Activated CD4-positive, alpha-beta T cell treated with anti-CD3 and anti-CD28 coated beads for 36 hours (primary cell): ENCODE measurements at regions not wholly inside any gene's neighbourhood (a gene's known extent, or its start where the extent isn't known, plus 50 kb on each side); places are given as distances from the start of the nearest gene placed in this dataset.

Experiments used
- ATAC-seq: fragments of 200-7000 bp; cut with Tn5 transposase; one replicate; pipeline ENCODE4 v1.10.0; 2021; ENCODE audit warnings: mild to moderate bottlenecking, moderate library complexity
- CTCF ChIA-PET: fragments of 350-600 bp; sonication (Branson Sonifier 250); formaldehyde crosslinking; loops from one replicate; lab custom pipeline; 2021; ENCODE audit warnings: antibody characterized with exemption; lab: Charles Lee
- POLR2A ChIA-PET: fragments of 350-600 bp; sonication (Branson Sonifier 250); formaldehyde crosslinking; loops from one replicate; lab custom pipeline; 2021; ENCODE audit warnings: antibody characterized with exemption, inconsistent platforms; lab: Charles Lee
- DNase-seq: peaks from one replicate; pipeline ENCODE4 v3.0.0-alpha.2; 2020
- H3K27ac Mint-ChIP-seq: one replicate; pipeline ENCODE4 v1.8.0; 2021; ENCODE audit warnings: mixed read lengths
- H3K27me3 Mint-ChIP-seq: one replicate; pipeline ENCODE4 v1.8.0; 2021; ENCODE audit warnings: mixed read lengths
- H3K36me3 Mint-ChIP-seq: one replicate; pipeline ENCODE4 v1.8.0; 2021; ENCODE audit warnings: low read depth, mixed read lengths
- H3K4me1 Mint-ChIP-seq: one replicate; pipeline ENCODE4 v1.8.0; 2021; ENCODE audit warnings: mixed read lengths
- H3K4me3 Mint-ChIP-seq: one replicate; pipeline ENCODE4 v1.8.0; 2021; ENCODE audit warnings: mild to moderate bottlenecking, moderate library complexity, mixed read lengths
- H3K9me3 Mint-ChIP-seq: one replicate; pipeline ENCODE4 v1.8.0; 2021; ENCODE audit warnings: low read depth, mixed read lengths
- intact Hi-C, 2 experiments: fragments of 100-400 bp; cut with DNase I in 1 of 2; cut with micrococcal nuclease in 1 of 2; formaldehyde crosslinking; loops; one replicate each; pipeline versions ENCODE4 v1.14.2 to v1.15.1; 2022 to 2024; cut with DNase I, micrococcal nuclease

- POLR2A ChIA-PET: no interaction called here
- no peaks in the 10 kb centered on the region for H3K36me3 Mint-ChIP-seq
- no peak overlapping the region for H3K4me3 Mint-ChIP-seq
- CTCF ChIA-PET: no interaction called here
- no peaks in the 10 kb centered on the region for H3K27me3 Mint-ChIP-seq
- H3K4me1 Mint-ChIP-seq: no peaks in the 10 kb centered on the region
- no peak overlapping the region for H3K27ac Mint-ChIP-seq
- no peak for ATAC-seq
- no peaks in the 10 kb centered on the region for H3K9me3 Mint-ChIP-seq
- DNase-seq: no peak
- intact Hi-C loops: no loop called here
These were observed 340.0 kb upstream of the NFIA start for GRCh38 chr1:60742339-60742738.

DNA sequence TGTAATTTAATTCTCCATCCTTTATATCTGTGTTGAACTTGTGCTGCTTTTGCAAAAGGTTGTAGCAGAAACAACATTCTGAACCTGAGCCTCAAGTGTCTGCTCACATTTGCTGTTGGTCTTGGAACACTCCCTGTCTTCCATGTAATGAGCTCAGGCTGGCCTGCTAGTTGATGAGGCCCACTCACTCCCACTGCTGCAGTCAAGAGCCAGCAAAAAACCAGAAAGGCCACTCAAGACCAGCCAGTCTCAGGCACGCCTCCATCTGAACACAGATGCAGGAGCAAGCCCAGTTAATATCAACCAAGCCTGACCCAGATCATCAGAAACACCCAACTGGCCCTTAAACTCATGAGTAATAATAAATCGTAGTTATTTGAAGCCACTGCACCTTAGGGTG lies 342.2 kb upstream of the NFIA start:
- Mint-ChIP-seq H3K36me3 (no peaks in the 10 kb centered on the region), H3K4me1 (no peaks in the 10 kb centered on the region), H3K27me3 (no peaks in the 10 kb centered on the region), H3K9me3 (no peaks in the 10 kb centered on the region), H3K27ac (no peak overlapping the region), H3K4me3 (no peak overlapping the region)
- CTCF ChIA-PET: no interaction called here
- no peak for ATAC-seq
- intact Hi-C loops: no loop called here
- DNase-seq: no peak
- POLR2A ChIA-PET: no interaction called here

GRCh38 chr1:60739729-60740128 lies 342.6 kb upstream of the NFIA start:
- intact Hi-C loops: no loop called here
- no peak overlapping the region for H3K4me3 Mint-ChIP-seq
- no peak for ATAC-seq
- POLR2A ChIA-PET: no interaction called here
- H3K4me1 Mint-ChIP-seq: no peaks in the 10 kb centered on the region
- H3K9me3 Mint-ChIP-seq: no peaks in the 10 kb centered on the region
- H3K27ac Mint-ChIP-seq: no peak overlapping the region
- H3K36me3 Mint-ChIP-seq: no peaks in the 10 kb centered on the region
- no peak for DNase-seq
- CTCF ChIA-PET: no interaction called here
- H3K27me3 Mint-ChIP-seq: no peaks in the 10 kb centered on the region

DNA sequence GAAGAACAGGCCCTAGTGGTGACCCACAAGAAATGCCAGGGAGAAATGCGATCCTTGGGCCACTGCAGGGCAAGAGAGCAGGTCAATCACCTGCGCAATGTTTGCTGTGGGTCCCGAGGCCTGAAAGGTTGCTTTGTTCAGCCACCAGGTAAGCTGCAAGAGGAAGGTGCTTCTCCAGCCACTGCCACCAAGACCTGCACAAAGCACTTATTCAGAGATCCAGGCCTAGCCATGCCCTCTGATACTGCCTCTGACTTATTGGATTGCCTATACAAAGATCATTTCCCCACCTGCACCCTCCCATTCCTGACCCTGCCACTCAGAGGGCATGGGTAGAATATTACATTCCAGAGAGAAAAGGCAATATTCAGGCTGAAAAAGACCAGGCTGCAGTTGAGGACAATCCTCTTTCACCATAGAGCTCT lies 349.4 kb upstream of the NFIA start:
- POLR2A ChIA-PET: no interaction called here
- Mint-ChIP-seq H3K27ac (no peak overlapping the region), H3K9me3 (no peaks in the 10 kb centered on the region), H3K27me3 (peaks cover 2% of the 10 kb centered on the region), H3K4me3 (no peak overlapping the region), H3K36me3 (no peaks in the 10 kb centered on the region), H3K4me1 (no peaks in the 10 kb centered on the region)
- DNase-seq (no peak), ATAC-seq (no peak)
- CTCF ChIA-PET: no interaction called here
- intact Hi-C loops: no loop called here

GRCh38 chr1:60731321-60731720 lies 351.0 kb upstream of the NFIA start:
- Mint-ChIP-seq H3K4me3 (no peak overlapping the region), H3K27ac (no peak overlapping the region), H3K9me3 (no peaks in the 10 kb centered on the region), H3K4me1 (no peaks in the 10 kb centered on the region), H3K27me3 (peaks cover 2% of the 10 kb centered on the region), H3K36me3 (no peaks in the 10 kb centered on the region)
- ChIA-PET CTCF (no interaction called here), POLR2A (no interaction called here)
- DNase-seq (no peak), ATAC-seq (no peak)
- intact Hi-C loops: no loop called here

- CTCF ChIA-PET: no interaction called here
- Mint-ChIP-seq H3K4me1 (no peaks in the 10 kb centered on the region), H3K9me3 (peaks cover 7% of the 10 kb centered on the region), H3K4me3 (no peak overlapping the region), H3K36me3 (no peaks in the 10 kb centered on the region), H3K27ac (no peak overlapping the region), H3K27me3 (peaks cover 2% of the 10 kb centered on the region)
- no peak for DNase-seq
- intact Hi-C loops: no loop called here
- POLR2A ChIA-PET: no interaction called here
- ATAC-seq: no peak
These were observed 354.8 kb upstream of the NFIA start for GRCh38 chr1:60727552-60727951.

- Mint-ChIP-seq H3K4me1 (no peaks in the 10 kb centered on the region), H3K27me3 (no peaks in the 10 kb centered on the region), H3K9me3 (no peaks in the 10 kb centered on the region), H3K27ac (no peak overlapping the region), H3K4me3 (no peak overlapping the region), H3K36me3 (no peaks in the 10 kb centered on the region)
- DNase-seq (no peak), ATAC-seq (no peak)
- ChIA-PET CTCF (no interaction called here), POLR2A (no interaction called here)
- intact Hi-C loops: no loop called here
These were observed 365.9 kb upstream of the NFIA start for GRCh38 chr1:60716472-60716871.

GRCh38 chr1:60715970-60716369 lies 366.4 kb upstream of the NFIA start:
- ChIA-PET CTCF (no interaction called here), POLR2A (no interaction called here)
- intact Hi-C loops: no loop called here
- ATAC-seq: no peak
- Mint-ChIP-seq H3K9me3 (peaks cover 2% of the 10 kb centered on the region), H3K27me3 (no peaks in the 10 kb centered on the region), H3K27ac (no peak overlapping the region), H3K36me3 (no peaks in the 10 kb centered on the region), H3K4me3 (no peak overlapping the region), H3K4me1 (no peaks in the 10 kb centered on the region)
- no peak for DNase-seq

- Mint-ChIP-seq H3K4me3 (no peak overlapping the region), H3K4me1 (no peaks in the 10 kb centered on the region), H3K36me3 (no peaks in the 10 kb centered on the region), H3K27me3 (peaks cover 2% of the 10 kb centered on the region), H3K27ac (no peak overlapping the region), H3K9me3 (peaks cover 2% of the 10 kb centered on the region)
- DNase-seq (no peak), ATAC-seq (no peak)
- CTCF ChIA-PET: no interaction called here
- intact Hi-C loops: no loop called here
- POLR2A ChIA-PET: no interaction called here
These were observed 372.9 kb upstream of the NFIA start for GRCh38 chr1:60709426-60709825.

DNA sequence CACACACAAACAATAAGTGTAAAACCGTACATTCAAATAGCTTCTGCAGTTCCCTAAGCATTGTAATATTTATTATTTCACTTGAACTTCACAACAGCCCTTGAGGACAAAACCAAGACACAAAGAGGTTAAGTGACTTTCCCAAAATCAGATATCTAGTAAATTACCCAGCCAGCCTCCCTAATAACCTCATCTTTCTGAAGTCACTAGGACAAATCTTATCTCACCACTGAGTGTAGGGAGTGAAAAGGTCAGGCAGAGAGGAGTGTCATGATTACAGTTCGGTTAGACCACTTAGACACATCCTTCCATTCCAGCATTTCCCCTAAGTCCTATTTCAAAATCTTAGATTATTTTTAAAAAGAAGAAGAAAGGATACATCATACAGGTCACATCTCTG lies 377.3 kb upstream of the NFIA start:
- no peaks in the 10 kb centered on the region for H3K9me3 Mint-ChIP-seq
- peaks cover 7% of the 10 kb centered on the region for H3K27me3 Mint-ChIP-seq
- H3K36me3 Mint-ChIP-seq: no peaks in the 10 kb centered on the region
- no peak overlapping the region for H3K4me3 Mint-ChIP-seq
- no peaks in the 10 kb centered on the region for H3K4me1 Mint-ChIP-seq
- H3K27ac Mint-ChIP-seq: no peak overlapping the region
- ChIA-PET POLR2A (no interaction called here), CTCF (interaction anchor here (0.7 kb wide), 1 partner anchor 686 kb away, joined by 3 read pairs; no protein-coding TSS in a partner anchor)
- DNase-seq: no peak
- ATAC-seq: no peak
- intact Hi-C loops: no loop called here

DNA sequence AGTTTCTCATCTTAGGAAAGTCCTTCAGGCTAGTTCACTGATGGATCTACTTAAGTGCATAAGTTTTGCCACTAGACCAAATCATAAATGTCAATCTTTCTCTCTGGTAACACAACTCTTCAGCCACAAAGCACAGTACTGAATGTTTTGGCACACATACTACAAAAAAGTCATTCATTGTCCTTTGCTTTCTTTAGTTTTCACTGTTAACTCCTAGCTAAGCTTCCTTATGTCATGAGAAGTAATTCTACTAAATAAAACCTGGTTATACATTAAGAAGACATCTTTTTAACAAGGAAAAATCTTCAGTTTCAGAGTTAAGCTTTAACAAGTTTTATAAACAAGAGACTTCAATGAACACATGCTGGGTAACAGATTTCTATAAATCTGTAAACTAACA lies 379.2 kb upstream of the NFIA start:
- Mint-ChIP-seq H3K9me3 (no peaks in the 10 kb centered on the region), H3K4me1 (no peaks in the 10 kb centered on the region), H3K36me3 (no peaks in the 10 kb centered on the region), H3K27me3 (peaks cover 5% of the 10 kb centered on the region), H3K27ac (no peak overlapping the region), H3K4me3 (no peak overlapping the region)
- ChIA-PET POLR2A (no interaction called here), CTCF (no interaction called here)
- ATAC-seq (no peak), DNase-seq (no peak)
- intact Hi-C loops: no loop called here

DNA sequence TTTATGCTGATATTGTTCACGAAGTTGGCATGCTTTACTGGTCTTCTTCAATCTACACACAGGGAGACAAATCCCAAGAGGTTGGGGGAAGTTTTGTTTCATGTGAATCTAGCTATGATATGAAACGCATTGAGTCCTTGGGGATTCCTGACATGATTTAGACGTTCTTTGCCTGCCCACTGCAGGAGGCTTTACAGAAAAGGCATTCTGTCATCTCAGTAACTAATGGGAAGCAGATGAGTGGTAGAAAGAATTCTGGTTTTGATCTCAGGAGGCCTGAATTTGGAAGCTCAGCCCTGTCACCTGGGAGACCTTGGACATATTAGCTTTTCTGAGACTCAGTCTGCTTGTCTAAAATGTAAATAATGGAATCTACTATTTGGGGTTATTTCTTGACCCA lies 383.0 kb upstream of the NFIA start:
- Mint-ChIP-seq H3K4me1 (no peaks in the 10 kb centered on the region), H3K27ac (no peak overlapping the region), H3K27me3 (peaks cover 5% of the 10 kb centered on the region), H3K36me3 (no peaks in the 10 kb centered on the region), H3K9me3 (no peaks in the 10 kb centered on the region), H3K4me3 (no peak overlapping the region)
- ATAC-seq (no peak), DNase-seq (no peak)
- ChIA-PET CTCF (interaction anchor here (1.2 kb wide), 1 partner anchor 134 kb away, joined by 3 read pairs; no protein-coding TSS in a partner anchor), POLR2A (no interaction called here)
- intact Hi-C loops: no loop called here
